ENCODE measurements at regions not wholly inside any gene's neighbourhood (a gene's known extent, or its start where the extent isn't known, plus 50 kb on each side); places are given as distances from the start of the nearest gene placed in this dataset.
A peak's percentile ranks its signal among the peaks of the same experiment; 100 is the strongest.

DNA sequence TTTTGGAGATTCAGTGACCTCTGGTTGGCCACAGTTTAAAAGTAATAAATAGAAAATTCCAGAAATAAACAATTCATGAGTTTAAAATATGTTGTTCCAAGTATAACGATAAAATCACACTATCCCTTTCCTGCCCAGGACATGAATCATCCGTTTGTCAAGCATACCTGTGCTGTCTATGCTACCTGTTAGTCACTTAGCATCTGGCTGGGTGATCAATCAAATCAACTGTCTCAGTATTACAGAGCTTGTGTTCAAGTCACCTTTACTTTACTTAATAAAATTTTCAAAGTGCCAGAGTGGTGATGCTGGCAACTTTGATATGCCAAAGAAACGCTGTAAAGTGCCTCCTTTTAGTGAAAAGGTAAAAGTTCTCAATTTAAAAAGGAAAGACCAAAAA, 979.5 kb upstream of the NDST4 start:
- no peaks in the 10 kb centered on the region for H3K4me1 ChIP-seq
- ATAC-seq (no peak), DNase-seq (no peak)
- H3K36me3 ChIP-seq: no peaks in the 10 kb centered on the region
- H3K27me3 ChIP-seq: no peaks in the 10 kb centered on the region
- peaks cover 0 to 18% of the 10 kb centered on the region in 2 donors for H3K9me3 ChIP-seq
- no peak overlapping the region for H3K27ac ChIP-seq
- intact Hi-C loops (cut with DNase I): no loop called here
- H3K4me3 ChIP-seq: no peak overlapping the region
- TF ChIP-seq, protein P1, sequence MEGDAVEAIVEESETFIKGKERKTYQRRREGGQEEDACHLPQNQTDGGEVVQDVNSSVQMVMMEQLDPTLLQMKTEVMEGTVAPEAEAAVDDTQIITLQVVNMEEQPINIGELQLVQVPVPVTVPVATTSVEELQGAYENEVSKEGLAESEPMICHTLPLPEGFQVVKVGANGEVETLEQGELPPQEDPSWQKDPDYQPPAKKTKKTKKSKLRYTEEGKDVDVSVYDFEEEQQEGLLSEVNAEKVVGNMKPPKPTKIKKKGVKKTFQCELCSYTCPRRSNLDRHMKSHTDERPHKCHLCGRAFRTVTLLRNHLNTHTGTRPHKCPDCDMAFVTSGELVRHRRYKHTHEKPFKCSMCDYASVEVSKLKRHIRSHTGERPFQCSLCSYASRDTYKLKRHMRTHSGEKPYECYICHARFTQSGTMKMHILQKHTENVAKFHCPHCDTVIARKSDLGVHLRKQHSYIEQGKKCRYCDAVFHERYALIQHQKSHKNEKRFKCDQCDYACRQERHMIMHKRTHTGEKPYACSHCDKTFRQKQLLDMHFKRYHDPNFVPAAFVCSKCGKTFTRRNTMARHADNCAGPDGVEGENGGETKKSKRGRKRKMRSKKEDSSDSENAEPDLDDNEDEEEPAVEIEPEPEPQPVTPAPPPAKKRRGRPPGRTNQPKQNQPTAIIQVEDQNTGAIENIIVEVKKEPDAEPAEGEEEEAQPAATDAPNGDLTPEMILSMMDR (IDR thresholded peaks at IDR 0.05): no peak

DNA sequence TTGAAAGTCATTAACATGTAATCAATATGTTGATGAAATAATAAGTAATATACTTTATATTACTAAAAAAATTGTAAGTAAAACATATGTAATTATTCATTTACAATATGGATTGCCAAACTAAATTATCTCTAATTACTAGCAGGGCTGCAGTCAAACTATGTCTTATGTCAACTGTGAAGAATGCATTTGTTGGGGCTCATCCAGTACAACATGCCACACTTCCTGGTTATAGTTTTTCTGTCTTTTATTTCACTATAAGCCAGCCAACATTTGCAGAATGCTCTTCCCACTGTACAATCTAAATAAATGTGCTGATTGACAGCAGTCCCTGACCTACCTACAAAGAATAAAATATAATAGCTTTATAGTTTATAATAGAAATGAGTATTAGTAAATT, 975.4 kb upstream of the NDST4 start:
- Histone ChIP-seq H3K36me3 (no peaks in the 10 kb centered on the region), H3K27ac (no peak overlapping the region), H3K9me3 (no peaks in the 10 kb centered on the region), H3K4me1 (no peaks in the 10 kb centered on the region), H3K27me3 (no peaks in the 10 kb centered on the region), H3K4me3 (no peak overlapping the region)
- peak in 1 of 4 donors; percentile 30 for DNase-seq
- ATAC-seq: no peak
- intact Hi-C loops (cut with DNase I): no loop called here
- TF ChIP-seq, protein P1 (IDR thresholded peaks at IDR 0.05): no peak

DNA sequence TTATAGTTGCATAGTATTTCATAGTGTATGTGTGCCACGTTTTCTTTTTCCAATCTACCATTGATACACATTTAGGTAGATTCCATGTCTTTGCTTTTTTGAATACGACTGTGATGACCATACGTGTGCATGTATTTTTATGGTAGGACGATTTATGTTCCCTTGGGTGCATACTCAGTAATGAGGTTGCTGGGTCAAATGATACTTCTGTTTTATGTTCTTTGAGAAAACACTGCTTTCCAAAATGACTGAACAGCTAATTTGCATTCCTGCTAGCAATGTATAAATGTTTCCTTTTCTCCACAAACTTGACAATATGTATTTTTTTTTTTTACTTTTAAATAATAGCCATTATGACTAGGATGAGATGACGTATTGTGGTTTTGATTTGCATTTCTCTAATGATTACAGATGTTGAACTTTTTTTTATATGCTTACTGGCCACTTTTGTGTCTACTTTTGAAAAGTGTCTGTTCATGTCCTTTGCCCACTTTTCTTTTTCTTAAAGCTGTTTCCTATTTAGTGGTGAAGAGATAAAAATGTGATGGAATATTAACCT, 969.5 kb upstream of the NDST4 start:
- DNase-seq (no peak), ATAC-seq (no peak)
- H3K4me3 ChIP-seq: no peak overlapping the region
- H3K27me3 ChIP-seq: no peaks in the 10 kb centered on the region
- TF ChIP-seq, protein P1 (IDR thresholded peaks at IDR 0.05): no peak
- H3K4me1 ChIP-seq: no peaks in the 10 kb centered on the region
- peaks cover 0 to 21% of the 10 kb centered on the region in 2 donors for H3K9me3 ChIP-seq
- H3K27ac ChIP-seq: no peak overlapping the region
- intact Hi-C loops (cut with DNase I): no loop called here
- no peaks in the 10 kb centered on the region for H3K36me3 ChIP-seq

DNA sequence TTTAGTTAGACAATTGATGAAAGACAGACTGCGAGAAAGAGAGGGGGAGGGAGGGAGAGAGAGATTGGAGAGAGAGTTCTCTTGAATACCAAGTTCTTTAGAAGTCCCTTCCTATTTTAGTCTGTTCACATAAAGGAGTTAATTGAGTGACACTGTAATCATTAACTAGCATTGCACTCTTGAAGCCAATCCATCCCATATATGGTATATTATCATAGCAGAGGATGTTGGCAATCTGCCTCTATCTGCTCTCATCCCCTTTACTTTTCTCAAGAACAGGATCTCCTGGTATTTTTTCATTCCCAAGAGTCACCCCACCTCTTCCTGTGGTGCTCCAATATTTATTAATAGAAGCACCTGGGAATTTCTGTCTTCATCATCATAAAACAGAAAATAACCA, 959.6 kb upstream of the NDST4 start:
- TF ChIP-seq, protein P1 (IDR thresholded peaks at IDR 0.05): no peak
- H3K4me3 ChIP-seq: no peak overlapping the region
- H3K4me1 ChIP-seq: no peaks in the 10 kb centered on the region
- ATAC-seq (no peak), DNase-seq (no peak)
- H3K27me3 ChIP-seq: no peaks in the 10 kb centered on the region
- H3K9me3 ChIP-seq: peaks cover 0 to 2% of the 10 kb centered on the region in 2 donors
- no peak overlapping the region for H3K27ac ChIP-seq
- no peaks in the 10 kb centered on the region for H3K36me3 ChIP-seq
- intact Hi-C loops (cut with DNase I): no loop called here

DNA sequence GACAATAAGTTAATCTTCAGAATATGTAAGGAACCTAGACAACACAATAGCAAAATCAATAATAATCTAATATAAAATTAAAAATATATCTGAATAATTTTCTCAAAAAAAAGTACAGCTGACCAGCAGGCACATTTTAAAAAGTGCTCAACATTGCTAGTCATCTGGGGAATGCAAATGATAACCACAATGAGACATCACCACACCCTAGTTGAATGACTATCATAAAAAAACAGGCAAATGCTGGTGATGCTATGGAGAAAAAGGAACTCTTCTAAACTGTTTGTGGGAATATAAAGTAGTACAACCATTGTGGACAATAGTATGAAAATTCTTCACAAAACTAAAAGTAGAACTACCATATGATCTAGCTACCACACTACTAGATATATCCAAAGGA, 956.9 kb upstream of the NDST4 start:
- Histone ChIP-seq H3K27ac (no peak overlapping the region), H3K4me3 (no peak overlapping the region), H3K9me3 (no peaks in the 10 kb centered on the region), H3K4me1 (no peaks in the 10 kb centered on the region), H3K27me3 (no peaks in the 10 kb centered on the region), H3K36me3 (no peaks in the 10 kb centered on the region)
- DNase-seq (no peak), ATAC-seq (no peak)
- intact Hi-C loops (cut with DNase I): no loop called here
- TF ChIP-seq, protein P1 (IDR thresholded peaks at IDR 0.05): no peak

Measured in left lung (tissue), 4 donors.